H9 (cell line): ENCODE measurements at regions not wholly inside any gene's neighbourhood (a gene's known extent, or its start where the extent isn't known, plus 50 kb on each side); places are given as distances from the start of the nearest gene placed in this dataset.

Experiments used
- DNase-seq: peaks from one replicate; pipeline ENCODE4 v3.0.0-alpha.2; 2017
- H2AFZ ChIP-seq: one replicate; pipeline ENCODE4 v1.6.1; 2013; ENCODE audit warnings: mild to moderate bottlenecking, low read length, control low read depth, moderate library complexity
- H2AK5ac ChIP-seq: 2 replicates; pipeline ENCODE4 v1.6.1; 2013; ENCODE audit warnings: low read length, control low read depth, mixed read lengths; ENCODE audit not compliant: insufficient read length
- H2BK120ac ChIP-seq: one replicate; pipeline ENCODE4 v1.6.1; 2013; ENCODE audit warnings: low read depth, mild to moderate bottlenecking, low read length, control low read depth, inconsistent platforms; ENCODE audit not compliant: poor library complexity, severe bottlenecking
- H2BK12ac ChIP-seq: 2 replicates; pipeline ENCODE4 v1.6.1; 2013; ENCODE audit warnings: low read length, control low read depth, mixed read lengths, low read depth; ENCODE audit not compliant: insufficient read length
- H2BK15ac ChIP-seq: 2 replicates; pipeline ENCODE4 v1.6.1; 2013; ENCODE audit warnings: low read depth, low read length, control low read depth
- H2BK20ac ChIP-seq: one replicate; pipeline ENCODE4 v1.6.1; 2013; ENCODE audit warnings: low read depth, mild to moderate bottlenecking, low read length, control low read depth, inconsistent platforms; ENCODE audit not compliant: poor library complexity, severe bottlenecking
- H2BK5ac ChIP-seq: 2 replicates; pipeline ENCODE4 v1.6.1; 2013; ENCODE audit warnings: low read length, control low read depth, mixed read lengths; ENCODE audit not compliant: insufficient read length
- H3K14ac ChIP-seq: 2 replicates; pipeline ENCODE4 v1.6.1; 2013; ENCODE audit warnings: low read length, control low read depth; ENCODE audit not compliant: insufficient read depth
- H3K18ac ChIP-seq: 2 replicates; pipeline ENCODE4 v1.6.1; 2013; ENCODE audit warnings: low read depth, mild to moderate bottlenecking, mixed read lengths, low read length, control low read depth; ENCODE audit not compliant: insufficient read length
- H3K23ac ChIP-seq: 2 replicates; pipeline ENCODE4 v1.6.1; 2013; ENCODE audit warnings: low read length, control low read depth, mixed read lengths, low read depth; ENCODE audit not compliant: insufficient read length
- H3K23me2 ChIP-seq: 2 replicates; pipeline ENCODE4 v1.6.1; 2013; ENCODE audit warnings: low read depth, mild to moderate bottlenecking, mixed read lengths, low read length, control low read depth; ENCODE audit not compliant: insufficient read length, poor library complexity, severe bottlenecking
- H3K27ac ChIP-seq: 2 replicates; pipeline ENCODE4 v1.5.1; 2013; ENCODE audit warnings: low read length, control low read depth, mixed read lengths, low read depth; ENCODE audit not compliant: insufficient read length
- H3K27me3 ChIP-seq: 2 replicates; pipeline ENCODE4 v1.6.1; 2013; ENCODE audit warnings: low read length, control low read depth, inconsistent platforms; ENCODE audit not compliant: insufficient read depth
- H3K4ac ChIP-seq: 2 replicates; pipeline ENCODE4 v1.6.1; 2013; ENCODE audit warnings: low read depth, mild to moderate bottlenecking, control low read depth, inconsistent platforms, low read length, moderate library complexity
- H3K4me1 ChIP-seq: 2 replicates; pipeline ENCODE4 v1.6.1; 2013; ENCODE audit warnings: low read length, control low read depth, inconsistent platforms; ENCODE audit not compliant: insufficient read depth
- H3K4me2 ChIP-seq: 2 replicates; pipeline ENCODE4 v1.6.1; 2013; ENCODE audit warnings: low read length, control low read depth, mixed read lengths; ENCODE audit not compliant: insufficient read length, insufficient read depth
- H3K56ac ChIP-seq: 2 replicates; pipeline ENCODE4 v1.6.1; 2013; ENCODE audit warnings: low read depth, mild to moderate bottlenecking, mixed read lengths, low read length, control low read depth; ENCODE audit not compliant: insufficient read length
- H3K79me1 ChIP-seq: 2 replicates; pipeline ENCODE4 v1.6.1; 2013; ENCODE audit warnings: low read depth, mild to moderate bottlenecking, moderate library complexity, low read length, control low read depth, inconsistent platforms; ENCODE audit not compliant: insufficient read depth, poor library complexity, severe bottlenecking
- H3K79me2 ChIP-seq: 2 replicates; pipeline ENCODE4 v1.6.1; 2013; ENCODE audit warnings: low read length, control low read depth, inconsistent platforms; ENCODE audit not compliant: insufficient read depth
- H3K9ac ChIP-seq: 2 replicates; pipeline ENCODE4 v1.6.1; 2013; ENCODE audit warnings: low read length, control low read depth, mixed read lengths; ENCODE audit not compliant: insufficient read length; ENCODE audit errors: extremely low read depth
- H3K9me3 ChIP-seq: one replicate; pipeline ENCODE4 v1.6.1; 2013; ENCODE audit warnings: low read depth, low read length, inconsistent platforms; ENCODE audit not compliant: control insufficient read depth
- H3T11ph ChIP-seq: one replicate; pipeline ENCODE4 v1.6.1; 2013; ENCODE audit warnings: mild to moderate bottlenecking, low read length, control low read depth, inconsistent platforms
- H4K20me1 ChIP-seq: one replicate; pipeline ENCODE4 v1.6.1; 2013; ENCODE audit not compliant: control insufficient read depth, insufficient read length, insufficient read depth
- H4K5ac ChIP-seq: 2 replicates; pipeline ENCODE4 v1.6.1; 2013; ENCODE audit warnings: low read depth, mild to moderate bottlenecking, mixed read lengths, low read length, control low read depth; ENCODE audit not compliant: insufficient read length
- H4K8ac ChIP-seq: replicated peaks from 2 replicates; pipeline ENCODE4 v1.6.1; 2013; ENCODE audit warnings: low read length, control low read depth, mixed read lengths, low read depth; ENCODE audit not compliant: insufficient read length
- H4K91ac ChIP-seq: 2 replicates; pipeline ENCODE4 v1.6.1; 2013; ENCODE audit warnings: low read depth, mild to moderate bottlenecking, moderate library complexity, mixed read lengths, low read length, control low read depth; ENCODE audit not compliant: insufficient read length
- H3K27ac Mint-ChIP-seq, 3 experiments: 2 replicates in 2 of 3; 3 replicates in 1 of 3; pipeline ENCODE4 v1.8.0; 2020 to 2021; ENCODE audit warnings: mixed read lengths in 3 of 3, mild to moderate bottlenecking in 1 of 3, moderate library complexity in 1 of 3
- H3K27me3 Mint-ChIP-seq: 2 replicates; pipeline ENCODE4 v1.8.0; 2021; ENCODE audit warnings: low read depth, mild to moderate bottlenecking, moderate library complexity, mixed read lengths
- H3K36me3 Mint-ChIP-seq, 3 experiments: 2 replicates in 2 of 3; 3 replicates in 1 of 3; pipeline ENCODE4 v1.8.0; 2020 to 2021; ENCODE audit warnings: low read depth in 3 of 3, mixed read lengths in 3 of 3; ENCODE audit not compliant: insufficient read depth in 1 of 3
- H3K4me1 Mint-ChIP-seq, 2 experiments: 2 replicates each; pipeline ENCODE4 v1.8.0; 2020; ENCODE audit warnings: mixed read lengths in 2 of 2
- H3K4me3 Mint-ChIP-seq, 2 experiments: 2 replicates in 1 of 2; 3 replicates in 1 of 2; pipeline ENCODE4 v1.8.0; 2020 to 2021; ENCODE audit warnings: mild to moderate bottlenecking in 2 of 2, mixed read lengths in 2 of 2, moderate library complexity in 1 of 2
- H3K9me3 Mint-ChIP-seq, 2 experiments: 2 replicates in 1 of 2; 3 replicates in 1 of 2; pipeline ENCODE4 v1.8.0; 2020; ENCODE audit warnings: mild to moderate bottlenecking in 2 of 2, mixed read lengths in 2 of 2, moderate library complexity in 1 of 2
- WGBS: extraction: QIAGEN DNeasy Blood & Tissue Kit; methylation state at CpG from one replicate; pipeline ENCODE4 v1.1.7; 2013; ENCODE audit warnings: missing lambda C conversion rate, low lambda C conversion rate, mixed read lengths; ENCODE audit not compliant: insufficient read length; ENCODE audit errors: extremely low coverage; 5-methylcytosine and 5-hydroxymethylcytosine counted together
- TF ChIP-seq, protein P1 (sequence below): fragments of 200-600 bp; sonication (generic); conservative IDR thresholded peaks from 3 replicates; pipeline ENCODE4 v1.8.0; 2021; ENCODE audit warnings: antibody characterized with exemption, mild to moderate bottlenecking

GRCh38 chr1:187157552-187157951 is 328.8 kb downstream of the PLA2G4A start:
- Mint-ChIP-seq H3K36me3 (peaks cover 0 to 5% (median 0%) of the 10 kb centered on the region in 3 experiments; a peak in 1 of 7 replicates), H3K27me3 (no peaks in the 10 kb centered on the region; the same call in 1 of the 2 replicates), H3K4me1 (peaks cover 4% of the 10 kb centered on the region in 2 experiments), H3K4me3 (no peak overlapping the region), H3K27ac (peak overlapping the region in 1 of 3 experiments; percentile 28; a peak in 1 of 7 replicates), H3K9me3 (peaks cover 4 to 6% of the 10 kb centered on the region in 2 experiments; a peak in 2 of 5 replicates)
- H2AFZ ChIP-seq, result no peak overlapping the region
- peaks cover 3% of the 10 kb centered on the region; the same call in 1 of the 2 replicates for H3K4me1 ChIP-seq
- no peak overlapping the region for H3K4me2 ChIP-seq
- DNase-seq, result no peak
- H2BK15ac ChIP-seq, result no peak overlapping the region
- H4K5ac ChIP-seq, result no peak overlapping the region
- H3K4ac ChIP-seq, result no peak overlapping the region
- no peak overlapping the region for H2BK12ac ChIP-seq
- H2BK120ac ChIP-seq, result no peak overlapping the region
- TF ChIP-seq, protein P1, sequence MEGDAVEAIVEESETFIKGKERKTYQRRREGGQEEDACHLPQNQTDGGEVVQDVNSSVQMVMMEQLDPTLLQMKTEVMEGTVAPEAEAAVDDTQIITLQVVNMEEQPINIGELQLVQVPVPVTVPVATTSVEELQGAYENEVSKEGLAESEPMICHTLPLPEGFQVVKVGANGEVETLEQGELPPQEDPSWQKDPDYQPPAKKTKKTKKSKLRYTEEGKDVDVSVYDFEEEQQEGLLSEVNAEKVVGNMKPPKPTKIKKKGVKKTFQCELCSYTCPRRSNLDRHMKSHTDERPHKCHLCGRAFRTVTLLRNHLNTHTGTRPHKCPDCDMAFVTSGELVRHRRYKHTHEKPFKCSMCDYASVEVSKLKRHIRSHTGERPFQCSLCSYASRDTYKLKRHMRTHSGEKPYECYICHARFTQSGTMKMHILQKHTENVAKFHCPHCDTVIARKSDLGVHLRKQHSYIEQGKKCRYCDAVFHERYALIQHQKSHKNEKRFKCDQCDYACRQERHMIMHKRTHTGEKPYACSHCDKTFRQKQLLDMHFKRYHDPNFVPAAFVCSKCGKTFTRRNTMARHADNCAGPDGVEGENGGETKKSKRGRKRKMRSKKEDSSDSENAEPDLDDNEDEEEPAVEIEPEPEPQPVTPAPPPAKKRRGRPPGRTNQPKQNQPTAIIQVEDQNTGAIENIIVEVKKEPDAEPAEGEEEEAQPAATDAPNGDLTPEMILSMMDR, result no peak
- H3K18ac ChIP-seq, result no peak overlapping the region
- no peak overlapping the region for H2AK5ac ChIP-seq
- no peaks in the 10 kb centered on the region for H3K9me3 ChIP-seq
- H4K8ac ChIP-seq, result no peak overlapping the region
- no peaks in the 10 kb centered on the region for H3K23me2 ChIP-seq
- no peaks in the 10 kb centered on the region for H3K79me2 ChIP-seq
- H3T11ph ChIP-seq, result no peak overlapping the region
- no peaks in the 10 kb centered on the region for H3K79me1 ChIP-seq
- H2BK20ac ChIP-seq, result no peak overlapping the region
- H4K20me1 ChIP-seq, result no peaks in the 10 kb centered on the region
- WGBS, result no CpG with 5 or more reads among the region's 2 CpGs
- no peak overlapping the region for H2BK5ac ChIP-seq
- no peak overlapping the region for H3K23ac ChIP-seq
- no peak overlapping the region for H3K27ac ChIP-seq
- no peak overlapping the region for H3K14ac ChIP-seq
- H3K9ac ChIP-seq, result no peak overlapping the region
- H3K56ac ChIP-seq, result no peak overlapping the region
- no peaks in the 10 kb centered on the region for H3K27me3 ChIP-seq
- H4K91ac ChIP-seq, result no peak overlapping the region
